NCI-H524 (cell line): ENCODE measurements at regions not wholly inside any gene's neighbourhood (a gene's known extent, or its start where the extent isn't known, plus 50 kb on each side); places are given as distances from the start of the nearest gene placed in this dataset.
"Not testable (repeated sequence)": the region's sequence is repeated elsewhere in the genome, so short reads cannot be mapped to it uniquely, and the experiment has no call there.

Experiments
- DNase-seq, 2 experiments: peaks; one replicate each; lab custom pipeline; 2025; lab: John Stamatoyannopoulos, UW

DNA sequence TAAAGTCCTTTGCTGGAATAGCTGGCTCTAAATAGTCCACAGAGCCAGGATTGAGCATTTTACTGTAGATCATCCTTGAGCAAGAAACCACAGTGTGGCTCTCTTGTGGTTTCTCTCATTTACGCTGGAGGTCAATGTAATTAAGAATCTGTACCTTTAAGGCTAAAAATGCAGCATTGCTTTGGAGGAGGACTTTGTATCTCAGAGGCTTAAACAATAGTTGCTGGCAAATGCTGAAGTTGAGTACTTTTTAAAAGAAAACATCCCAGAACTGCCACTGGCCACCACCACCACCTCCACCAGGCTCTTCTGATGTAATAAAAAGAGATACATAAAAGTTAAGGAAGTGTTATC is 177.3 kb upstream of the ADAMTSL1 start:
- DNase-seq: no peak

DNA sequence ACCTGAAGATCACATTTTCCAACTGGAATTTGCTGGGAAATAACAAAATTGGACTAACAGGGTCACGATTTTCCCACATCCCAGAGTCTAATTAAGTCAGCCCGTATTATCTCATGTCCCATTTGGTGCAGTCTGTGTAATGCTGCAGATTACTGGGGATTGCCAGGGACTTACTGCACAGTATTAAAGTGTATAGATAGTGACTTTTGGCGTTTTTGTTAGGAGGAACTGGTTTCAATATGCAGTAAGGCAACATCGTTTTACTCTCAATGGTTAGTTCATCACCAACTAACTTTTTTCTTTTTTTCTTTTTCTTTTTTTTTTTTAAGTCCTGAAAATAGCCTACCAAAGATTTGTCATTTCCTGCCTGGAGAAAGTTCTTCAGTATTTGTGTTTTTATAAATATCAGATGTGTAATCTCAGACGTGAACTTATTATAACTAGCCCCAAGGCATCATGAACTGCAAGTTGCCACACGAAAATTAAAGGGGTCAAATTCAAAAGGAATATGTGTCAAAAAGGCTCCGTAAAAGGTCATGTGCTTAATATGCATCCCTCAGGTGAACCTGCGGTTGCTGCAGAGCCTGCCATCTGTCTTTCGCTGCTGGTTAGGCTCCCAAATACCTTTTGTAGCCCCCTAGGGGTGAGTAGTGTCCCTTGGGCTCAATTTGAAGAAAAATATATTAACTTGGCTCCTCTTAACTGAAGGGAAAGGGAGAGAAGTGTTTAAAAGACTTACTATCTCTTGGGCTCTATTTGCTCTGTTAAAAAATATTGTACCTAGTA is 176.7 kb upstream of the ADAMTSL1 start:
- peak; percentile 7 to 37 for DNase-seq

DNA sequence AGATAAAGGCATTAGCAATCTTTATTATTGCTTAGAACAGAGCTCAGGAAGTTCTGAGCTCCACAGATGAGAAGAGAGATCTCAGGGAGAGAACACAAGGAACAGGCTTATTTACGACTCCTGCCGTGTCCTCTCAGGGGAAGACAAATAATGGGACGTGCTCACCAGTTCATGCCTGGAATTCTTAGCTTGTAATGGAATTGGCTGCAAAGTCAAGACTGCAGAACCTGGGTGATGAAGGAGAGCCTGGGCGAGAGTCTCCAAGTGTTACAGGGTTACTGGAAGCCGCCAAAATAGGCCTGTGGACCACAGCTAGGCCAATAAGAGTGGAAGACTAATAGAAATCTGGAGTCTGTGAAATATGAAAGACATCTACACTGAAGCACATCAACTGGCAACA is 174.5 kb upstream of the ADAMTSL1 start:
- no peak for DNase-seq

DNA sequence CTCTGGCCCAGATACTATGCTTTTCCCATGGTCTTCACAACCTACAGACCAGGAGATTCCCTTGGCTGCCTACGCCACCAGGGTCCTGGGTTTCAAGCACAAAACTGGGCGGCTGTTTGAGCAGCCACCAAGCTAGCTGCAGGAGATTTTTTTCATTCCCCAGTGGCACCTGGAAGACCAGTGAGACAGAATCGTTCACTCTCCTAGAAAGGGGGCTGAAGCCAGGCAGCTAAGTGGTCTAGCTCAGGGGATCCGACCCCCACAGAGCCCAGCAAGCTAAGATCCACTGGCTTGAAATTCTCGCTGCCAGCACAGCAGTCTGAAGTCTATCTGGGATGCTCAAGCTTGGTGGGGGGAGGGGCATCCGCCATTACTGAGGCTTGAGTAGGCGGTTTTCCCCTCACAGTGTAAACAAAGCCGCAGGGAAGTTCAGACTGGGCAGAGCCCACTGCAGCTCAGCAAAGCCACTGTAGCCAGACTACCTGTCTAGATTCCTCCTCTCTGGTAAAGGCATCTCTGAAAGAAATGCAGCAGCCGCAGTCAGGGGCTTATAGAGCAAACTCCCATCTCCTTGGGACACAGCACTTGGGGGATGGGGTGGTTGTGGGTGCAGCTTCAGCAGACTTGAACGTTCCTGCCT is 168.7 kb upstream of the ADAMTSL1 start:
- DNase-seq: not testable (repeated sequence)

DNA sequence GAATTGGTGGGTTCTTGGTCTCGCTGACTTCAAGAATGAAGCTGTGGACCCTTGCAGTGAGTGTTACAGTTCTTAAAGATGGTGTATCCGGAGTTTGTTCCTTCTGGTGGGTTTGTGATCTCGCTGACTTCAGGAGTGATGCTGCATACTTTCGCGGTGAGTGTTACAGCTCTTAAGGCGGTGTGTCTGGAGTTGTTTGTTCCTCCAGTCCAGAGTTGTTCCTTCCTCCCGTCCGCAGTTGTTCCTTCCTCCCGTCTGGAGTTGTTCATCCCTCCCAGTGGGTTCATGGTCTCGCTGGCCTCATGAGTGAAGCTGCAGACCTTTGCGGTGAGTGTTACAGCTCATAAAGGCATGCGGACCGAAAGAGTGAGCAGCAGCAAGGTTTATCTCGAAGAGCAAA is 159.6 kb upstream of the ADAMTSL1 start:
- DNase-seq: no peak

DNA sequence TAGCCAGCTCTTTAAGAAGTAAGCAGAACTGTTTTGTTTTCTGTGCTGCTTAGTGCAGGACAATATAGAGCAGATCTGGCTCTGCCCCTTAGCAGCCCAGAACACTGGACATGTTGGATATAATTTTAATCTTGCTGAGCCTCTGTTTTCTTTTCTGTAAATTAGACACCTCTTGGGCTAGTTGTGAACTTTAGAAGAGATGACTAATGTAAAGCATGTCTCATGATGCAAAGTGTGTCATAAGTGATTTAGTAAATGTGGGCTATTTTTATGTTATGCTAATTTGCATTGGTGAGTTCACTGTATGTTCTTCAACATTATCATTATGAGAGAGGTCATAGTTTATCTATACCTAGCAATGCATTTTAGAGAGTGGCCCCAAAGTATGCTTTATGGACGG is 156.1 kb upstream of the ADAMTSL1 start:
- DNase-seq: no peak

DNA sequence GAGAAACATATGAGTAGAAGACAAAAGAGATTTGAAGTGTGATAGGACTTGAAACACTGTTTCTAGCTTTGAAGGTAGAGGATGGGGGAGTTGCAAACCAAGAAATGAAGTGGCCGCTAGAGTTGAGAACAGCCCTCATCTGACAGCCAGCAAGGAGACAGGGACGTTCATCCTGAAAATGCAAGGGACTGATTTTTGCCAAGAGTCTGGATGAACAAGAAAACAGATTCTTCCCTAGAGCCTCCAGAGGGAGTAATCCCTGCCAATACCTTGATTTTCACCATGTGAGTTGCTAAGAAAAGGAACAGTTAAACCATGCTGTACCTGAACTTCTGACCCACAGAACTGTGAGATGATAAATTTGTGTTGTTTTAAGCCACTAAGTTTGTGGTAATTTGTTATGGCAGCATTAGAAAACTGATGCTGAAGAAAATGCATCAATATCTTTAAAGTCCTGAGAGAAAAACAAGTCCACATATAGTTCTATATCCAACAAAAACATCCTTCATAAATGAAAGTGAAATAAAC is 154.0 kb upstream of the ADAMTSL1 start:
- no peak for DNase-seq

DNA sequence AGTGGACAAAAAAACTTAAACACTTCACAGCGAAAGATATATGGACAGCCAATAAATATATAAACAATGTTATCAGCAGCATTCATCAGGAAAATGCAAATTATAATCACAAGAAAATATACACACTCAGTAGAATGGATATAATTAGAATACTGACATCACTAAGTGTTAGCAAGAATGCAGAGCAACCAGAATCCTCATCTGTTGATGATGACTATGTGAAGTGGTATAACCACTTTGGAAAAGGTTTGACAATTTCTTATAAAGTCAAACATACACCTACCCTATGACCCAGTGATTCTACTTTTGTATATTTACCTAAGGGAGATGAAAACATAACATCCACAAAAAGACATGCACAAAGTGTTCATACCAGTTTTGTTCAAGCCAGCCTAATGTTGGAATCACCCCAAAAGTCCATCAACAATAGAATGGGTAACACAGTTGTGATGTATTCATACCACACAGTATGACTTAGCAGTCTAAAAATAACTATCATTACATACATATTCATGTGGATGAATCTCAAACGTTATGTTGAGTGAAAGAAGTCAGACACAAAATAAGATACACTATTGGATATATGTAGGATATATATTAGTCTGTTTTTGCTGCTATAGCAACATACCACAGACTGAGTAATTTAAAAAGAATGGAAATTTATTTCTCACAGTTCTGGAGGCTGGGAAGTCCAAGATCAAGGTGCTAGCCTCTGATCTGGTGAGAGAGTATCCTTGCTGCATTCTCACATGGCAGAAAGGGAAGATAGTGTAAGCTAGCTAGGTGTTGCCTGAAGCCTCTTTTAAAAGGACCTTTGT is 148.8 kb upstream of the ADAMTSL1 start:
- no peak for DNase-seq

DNA sequence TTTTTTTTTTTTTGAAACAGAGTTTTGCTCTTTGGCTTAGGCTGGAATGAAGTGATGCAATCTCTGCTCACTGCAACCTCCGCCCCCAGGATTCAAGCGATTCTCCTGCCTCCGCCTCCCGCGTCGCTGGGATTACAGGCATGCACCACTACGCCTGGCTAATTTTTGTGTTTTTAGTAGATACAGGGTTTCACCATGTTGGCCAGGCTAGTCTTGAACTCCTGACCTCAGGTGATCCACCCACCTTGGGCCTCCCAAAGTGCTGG is 148.3 kb upstream of the ADAMTSL1 start:
- not testable (repeated sequence) for DNase-seq

DNA sequence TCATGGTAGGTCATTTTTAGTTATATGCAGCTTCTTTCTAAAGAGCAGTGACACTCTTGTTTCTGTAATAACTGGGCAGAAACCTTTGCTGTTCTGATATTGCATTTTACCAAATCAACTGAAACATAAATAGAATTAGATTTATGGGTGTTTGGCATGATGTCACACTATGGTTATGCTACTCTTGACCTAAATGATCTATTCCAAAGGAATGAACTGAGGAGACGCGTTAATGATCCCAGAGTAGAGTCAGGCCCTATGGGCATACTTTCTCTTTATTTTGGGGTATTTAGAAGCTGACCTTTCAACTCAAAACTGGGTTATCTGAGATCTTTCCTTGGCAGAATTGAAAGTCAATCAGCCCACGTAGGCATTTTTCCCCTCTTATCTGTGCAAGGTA is 146.8 kb upstream of the ADAMTSL1 start:
- no peak for DNase-seq

DNA sequence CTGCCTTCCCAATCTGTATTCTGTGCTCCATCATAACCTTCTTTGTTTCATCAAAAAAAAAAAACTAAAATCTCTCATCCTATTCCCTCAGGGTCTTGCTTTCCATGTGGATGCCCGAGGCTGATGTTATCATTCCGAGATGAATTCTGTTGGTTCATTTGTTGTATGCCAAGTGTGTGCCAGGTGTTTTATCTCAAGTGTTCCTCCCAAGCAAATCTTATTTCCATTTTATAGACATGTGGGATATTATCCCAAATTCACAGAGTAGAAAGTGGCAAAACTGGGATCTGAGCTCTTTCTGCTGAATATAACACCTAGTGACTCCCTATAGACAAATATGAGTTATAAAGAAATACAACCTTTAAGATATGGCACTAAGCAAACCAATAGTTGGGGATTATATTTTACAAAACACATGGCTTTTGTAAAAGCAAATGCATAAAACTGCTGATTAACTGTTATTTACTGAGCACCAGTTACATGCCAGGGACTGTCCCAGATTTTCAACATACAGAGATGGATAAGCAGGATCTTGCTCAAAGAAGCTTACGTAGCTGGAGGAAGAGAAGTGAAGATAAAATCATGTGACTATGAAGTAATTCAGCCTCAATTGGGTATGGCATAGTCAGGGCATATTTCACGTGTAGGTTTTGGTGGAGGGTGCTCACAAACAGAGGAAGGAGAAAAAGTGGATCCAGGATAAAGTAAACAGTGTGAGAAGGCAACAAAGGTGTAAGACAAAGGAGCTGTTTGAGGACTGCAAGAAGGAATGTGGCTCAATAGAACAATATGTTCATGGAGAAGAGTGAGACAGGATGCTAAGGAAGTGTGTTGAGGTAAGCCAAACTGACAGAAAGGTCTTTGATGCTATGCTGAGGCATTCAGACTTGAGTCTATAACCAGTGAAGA is 143.3 kb upstream of the ADAMTSL1 start:
- DNase-seq: peak in 1 of 2 experiments; percentile 26

DNA sequence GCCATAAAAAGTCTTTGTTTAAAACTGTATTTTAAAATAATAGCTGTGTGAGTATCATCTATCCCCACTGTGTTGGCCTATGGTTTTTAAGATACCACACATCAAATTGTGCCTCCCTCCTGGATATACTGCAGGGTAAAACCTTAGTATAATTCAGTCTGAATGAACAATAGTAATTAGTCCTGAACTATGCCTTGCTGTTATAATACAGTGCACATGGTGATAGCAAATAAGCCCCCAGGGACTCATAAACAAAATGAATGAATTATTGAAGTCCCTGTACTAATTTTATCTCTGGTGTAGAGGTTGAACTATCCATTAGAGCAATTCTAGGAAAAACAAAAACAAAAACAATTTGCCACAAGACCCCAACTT is 142.7 kb upstream of the ADAMTSL1 start:
- peak in 1 of 2 experiments; percentile 27 for DNase-seq

DNA sequence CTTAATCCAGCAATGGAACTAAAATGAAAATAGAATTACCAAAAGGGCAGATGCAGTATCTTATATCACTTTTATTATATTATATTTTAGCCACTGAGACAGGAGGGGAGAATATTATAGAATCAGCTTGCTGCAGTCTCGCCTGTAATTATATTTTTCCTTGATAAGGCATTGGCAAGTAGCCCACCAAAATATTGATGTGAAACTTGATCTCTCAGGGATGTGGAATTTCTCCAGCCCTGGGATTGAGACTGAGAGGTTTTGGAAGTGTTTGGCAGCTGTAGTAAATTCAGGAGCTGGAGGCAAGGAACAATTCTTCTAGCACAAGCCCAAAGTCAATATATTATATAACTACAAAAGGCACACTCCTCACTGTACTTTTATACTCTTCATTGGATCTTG is 142.1 kb upstream of the ADAMTSL1 start:
- DNase-seq: peak in 1 of 2 experiments; percentile 59

DNA sequence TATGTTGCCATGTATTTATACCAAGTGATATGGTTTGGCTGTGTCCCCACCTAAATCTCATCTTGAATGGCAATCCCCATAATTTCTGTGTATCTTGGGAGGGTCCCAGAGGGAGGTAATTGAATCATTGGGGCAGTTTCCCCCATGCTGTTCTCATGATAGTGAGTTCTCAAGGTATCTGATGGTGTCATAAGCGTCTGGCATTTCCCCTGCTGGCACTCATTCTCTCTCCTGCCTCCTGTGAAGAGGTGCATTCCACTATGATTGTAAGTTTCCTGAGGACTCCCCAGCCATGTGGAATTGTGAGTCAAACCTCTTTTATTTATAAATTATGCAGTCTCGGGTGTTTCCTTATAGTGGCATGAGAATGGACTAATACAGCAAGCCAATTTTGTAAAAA is 140.8 kb upstream of the ADAMTSL1 start:
- DNase-seq: no peak

DNA sequence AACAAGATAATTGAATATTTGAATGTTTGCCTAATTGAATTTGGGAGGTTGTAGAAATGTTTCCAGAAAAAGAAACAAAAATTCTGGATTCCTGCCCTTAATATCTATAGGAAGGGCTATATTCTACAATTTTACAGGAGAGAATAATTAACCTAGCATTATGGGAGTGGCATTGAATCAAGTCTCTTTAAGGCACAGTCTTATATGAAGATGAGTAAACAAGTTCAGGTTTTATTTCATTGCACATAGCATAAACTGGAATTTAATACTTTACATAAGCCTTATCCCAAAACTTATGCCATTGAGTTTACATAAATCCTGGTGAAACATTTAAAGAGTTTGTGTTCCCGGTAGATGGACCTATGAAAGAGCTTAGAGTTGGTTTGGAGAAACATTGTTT is 138.1 kb upstream of the ADAMTSL1 start:
- no peak for DNase-seq

DNA sequence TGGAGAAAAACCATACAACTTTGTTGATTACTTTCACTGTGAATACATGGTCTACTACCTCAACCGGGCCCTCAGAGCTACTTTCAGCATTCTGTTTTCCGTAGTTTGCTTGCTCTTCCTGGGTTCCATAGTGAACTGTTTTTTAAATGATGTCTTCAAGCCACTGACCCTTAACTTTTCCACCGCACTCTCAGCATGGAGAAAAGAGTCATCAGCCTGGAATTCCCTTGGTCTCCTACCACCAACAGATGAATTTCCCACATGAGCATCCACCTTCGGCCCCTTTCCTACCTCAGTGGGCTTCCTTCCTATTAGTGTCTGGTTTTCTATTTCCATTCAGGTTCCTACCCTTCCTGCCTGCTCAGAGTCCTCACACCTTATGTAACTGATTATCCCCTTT is 135.9 kb upstream of the ADAMTSL1 start:
- DNase-seq: no peak

DNA sequence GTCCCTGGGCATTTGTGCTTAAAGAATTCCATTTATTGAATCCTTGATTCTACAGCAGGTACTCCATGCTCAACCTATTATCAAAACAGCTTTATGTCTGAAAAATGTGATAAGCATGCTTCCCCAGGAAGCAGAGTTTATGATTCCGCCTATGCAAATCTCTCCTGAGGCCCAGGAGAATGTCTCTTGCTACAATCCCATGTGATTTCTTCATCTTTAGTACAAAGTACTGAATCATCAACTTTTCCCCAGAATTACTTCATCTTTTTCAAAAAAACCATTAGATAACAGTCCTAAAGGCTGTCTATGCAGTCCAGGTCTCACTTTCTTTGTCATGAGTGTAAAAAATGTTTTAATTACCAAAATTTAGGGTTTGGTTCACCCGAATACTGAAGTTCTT is 130.2 kb upstream of the ADAMTSL1 start:
- DNase-seq: no peak

DNA sequence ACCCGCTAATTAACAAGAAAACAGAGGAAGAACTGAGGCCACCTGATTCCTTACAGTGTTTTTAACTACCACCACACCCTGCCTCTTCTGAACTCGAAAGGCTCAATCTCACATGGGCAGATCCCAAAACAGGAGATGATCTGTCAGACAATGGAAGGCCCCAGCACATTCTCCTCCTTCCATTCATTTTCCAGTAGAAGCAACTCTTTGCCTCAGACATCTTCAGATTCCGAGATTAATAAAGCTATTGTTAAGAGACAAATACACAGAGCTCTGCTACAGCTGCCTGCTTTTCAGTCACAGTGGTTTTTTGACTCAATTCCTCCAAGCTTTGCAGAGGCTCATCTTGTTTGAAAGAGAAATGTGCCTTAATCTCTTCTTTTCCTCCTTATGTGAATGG is 127.2 kb upstream of the ADAMTSL1 start:
- no peak for DNase-seq

DNA sequence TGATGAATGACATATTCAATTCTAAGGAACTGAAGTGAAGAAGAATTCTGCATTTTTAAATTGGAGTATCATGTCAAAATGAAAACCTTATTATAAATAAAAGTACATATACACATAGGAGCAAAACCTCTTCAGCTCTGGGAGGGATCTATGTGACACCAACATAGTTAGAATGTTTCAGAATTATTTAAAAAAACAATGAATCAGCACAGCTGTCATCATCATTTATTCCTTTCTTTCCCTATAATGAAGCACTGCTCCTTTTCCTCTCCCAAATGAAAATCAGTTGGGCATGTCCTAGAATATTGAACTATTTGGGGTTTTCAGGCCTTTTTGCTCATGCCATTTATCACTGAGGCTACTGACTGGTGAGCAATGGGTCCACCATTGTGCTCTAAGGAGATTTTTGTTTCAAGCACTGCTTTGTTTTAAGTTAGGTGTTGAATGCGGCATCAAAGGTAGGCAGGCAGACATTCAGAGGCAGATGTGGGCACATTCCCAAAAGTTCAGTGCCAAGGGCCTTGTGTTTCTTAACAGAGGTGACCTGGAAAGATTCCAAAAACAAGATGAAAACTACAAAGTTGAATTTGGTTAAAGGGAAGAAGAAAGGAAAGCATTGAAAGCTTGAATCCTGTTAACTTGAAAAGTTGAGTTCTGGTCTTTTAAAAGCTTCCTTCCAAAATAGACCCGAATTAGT is 126.4 kb upstream of the ADAMTSL1 start:
- no peak for DNase-seq

DNA sequence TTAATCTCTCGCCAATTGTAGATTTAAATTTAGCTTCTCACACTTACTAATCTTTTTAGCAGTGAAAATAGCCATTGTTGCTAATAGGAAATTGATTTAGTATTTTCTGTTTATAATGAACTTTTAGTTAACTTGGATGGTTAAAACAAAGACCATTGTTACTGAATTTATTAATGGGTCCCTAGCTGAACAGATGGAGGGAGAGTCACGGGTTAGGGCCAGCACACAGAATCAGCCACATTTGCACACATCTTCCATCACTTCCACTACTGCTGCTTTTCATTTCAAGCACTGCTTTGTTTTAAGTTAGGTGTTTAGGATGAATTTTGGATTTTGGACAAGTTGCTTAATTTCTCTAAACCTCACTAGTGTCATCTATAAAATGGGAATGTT is 125.9 kb upstream of the ADAMTSL1 start:
- DNase-seq: no peak

DNA sequence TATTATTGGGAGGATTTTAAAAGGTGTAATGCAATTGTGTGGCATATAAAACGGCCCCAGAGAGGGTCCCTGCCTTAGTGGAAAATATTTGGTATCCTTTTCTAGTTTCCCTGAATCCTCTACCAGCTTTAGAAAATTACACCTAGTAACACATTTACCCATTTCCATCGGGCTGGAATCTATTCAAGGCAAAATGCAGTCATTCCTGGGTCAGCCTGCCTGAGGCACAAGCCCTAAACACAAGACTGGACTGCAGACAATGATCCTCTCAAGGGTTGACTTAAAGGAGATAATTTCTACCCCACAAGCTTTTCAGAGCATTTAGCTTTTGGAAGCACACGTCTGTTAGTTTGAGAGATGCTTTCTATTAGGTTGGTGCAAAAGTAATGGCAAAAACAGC is 124.4 kb upstream of the ADAMTSL1 start:
- no peak for DNase-seq
